ENCODE measurements at regions not wholly inside any gene's neighbourhood (a gene's known extent, or its start where the extent isn't known, plus 50 kb on each side); places are given as distances from the start of the nearest gene placed in this dataset.

GRCh38 chr2:2881499-2881898, 496.1 kb downstream of the EIPR1 start:
- TF ChIP-seq CTCF (conservative IDR thresholded peaks at IDR 0.05; ENCODE audit: low read length) (no peak), EZH2phosphoT487 (IDR thresholded peaks at IDR 0.05; ENCODE audit: borderline replicate concordance, low read depth, low read length) (no peak)
